IPS-15b (cell line): ENCODE measurements at regions not wholly inside any gene's neighbourhood (a gene's known extent, or its start where the extent isn't known, plus 50 kb on each side); places are given as distances from the start of the nearest gene placed in this dataset.

Source experiments
- H3K27me3 ChIP-seq: one replicate; pipeline ENCODE4 v1.6.1; 2013; ENCODE audit warnings: low read length; ENCODE audit not compliant: control insufficient read depth, insufficient read depth
- H3K36me3 ChIP-seq: one replicate; pipeline ENCODE4 v1.6.1; 2013; ENCODE audit warnings: low read length; ENCODE audit not compliant: control insufficient read depth, insufficient read depth
- H3K4me1 ChIP-seq: one replicate; pipeline ENCODE4 v1.6.1; 2013; ENCODE audit warnings: mild to moderate bottlenecking, low read length; ENCODE audit not compliant: control insufficient read depth, insufficient read depth
- H3K4me3 ChIP-seq: one replicate; pipeline ENCODE4 v1.5.1; 2013; ENCODE audit warnings: low read depth, low read length
- H3K9ac ChIP-seq: one replicate; pipeline ENCODE4 v1.6.1; 2013; ENCODE audit warnings: low read depth, mild to moderate bottlenecking, low read length
- H3K9me3 ChIP-seq: one replicate; pipeline ENCODE4 v1.6.1; 2013; ENCODE audit warnings: mild to moderate bottlenecking, low read length; ENCODE audit not compliant: control insufficient read depth, insufficient read depth

DNA sequence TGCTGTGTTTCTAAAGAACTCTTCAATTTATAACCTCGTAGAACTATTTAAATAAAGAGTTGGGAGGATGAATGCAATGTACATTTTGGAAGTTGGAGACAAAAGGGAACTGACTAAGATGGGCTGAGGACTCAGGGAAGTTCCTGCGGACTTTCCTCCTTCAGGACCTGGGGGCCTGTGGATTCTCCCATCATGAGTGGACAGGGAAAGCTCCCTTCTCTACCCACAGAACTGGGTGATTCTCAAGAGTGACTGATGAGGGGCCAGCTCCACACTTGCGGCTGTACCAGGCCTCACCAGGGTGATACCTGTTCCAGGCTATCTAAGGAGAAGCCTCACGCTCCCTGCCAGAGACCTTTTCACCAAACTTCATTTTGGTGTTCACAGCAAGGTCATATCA, 143.8 kb upstream of the APCDD1 start:
- Histone ChIP-seq H3K27me3 (no peaks in the 10 kb centered on the region), H3K36me3 (no peaks in the 10 kb centered on the region), H3K9ac (no peak overlapping the region), H3K9me3 (no peaks in the 10 kb centered on the region), H3K4me1 (no peaks in the 10 kb centered on the region), H3K4me3 (no peak overlapping the region)

DNA sequence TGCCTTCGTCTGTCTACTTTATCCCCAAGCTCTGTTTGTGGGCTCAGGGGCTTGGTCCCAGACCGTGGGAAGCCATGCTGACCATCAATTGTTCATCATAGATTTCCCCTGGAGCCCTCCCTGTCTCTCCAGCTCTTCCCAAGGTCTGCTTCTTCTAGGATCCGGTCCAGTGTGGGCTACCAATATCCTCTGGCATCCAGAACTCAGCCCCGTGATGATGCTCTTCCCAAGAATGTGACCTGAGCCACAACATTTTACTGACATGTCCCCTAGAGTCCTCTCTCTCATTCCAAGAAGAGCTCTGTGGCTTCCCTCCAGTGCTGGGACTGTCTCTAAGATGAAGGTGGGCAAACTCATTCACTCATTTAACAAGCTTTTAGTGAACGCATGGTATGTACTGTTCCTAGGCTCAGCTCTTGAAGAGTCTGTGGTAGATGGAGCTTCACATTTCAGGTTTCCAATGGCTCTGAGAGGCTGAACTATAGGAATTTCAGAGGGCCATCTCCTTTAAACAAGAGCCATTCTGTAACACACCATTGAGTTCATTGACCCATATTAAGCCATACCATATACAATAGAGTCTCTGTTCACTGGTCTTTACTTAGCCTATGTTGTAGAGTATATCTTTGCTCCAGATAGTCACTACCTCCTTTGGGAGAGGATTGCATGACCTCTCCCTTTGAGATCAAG, 142.0 kb upstream of the APCDD1 start:
- no peaks in the 10 kb centered on the region for H3K27me3 ChIP-seq
- H3K9me3 ChIP-seq: no peaks in the 10 kb centered on the region
- H3K9ac ChIP-seq: no peak overlapping the region
- H3K36me3 ChIP-seq: peaks cover 2% of the 10 kb centered on the region
- H3K4me3 ChIP-seq: no peak overlapping the region
- H3K4me1 ChIP-seq: no peaks in the 10 kb centered on the region

DNA sequence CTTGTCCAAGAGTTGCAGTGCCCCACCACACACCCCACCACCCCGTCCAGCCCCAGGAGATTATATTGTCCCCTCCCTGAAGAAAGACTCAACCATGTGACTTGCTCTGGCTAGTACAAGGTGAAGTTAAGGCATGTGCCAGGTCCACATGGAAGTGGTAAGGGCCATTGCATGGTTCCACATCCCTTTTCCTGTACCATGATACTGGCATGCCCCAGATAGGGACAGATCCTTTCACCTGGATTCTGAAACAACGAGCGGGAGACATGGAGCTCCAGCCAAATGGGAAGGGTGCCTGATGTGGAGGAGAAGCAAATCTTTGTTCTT, 141.5 kb upstream of the APCDD1 start:
- Histone ChIP-seq H3K4me1 (peaks cover 2% of the 10 kb centered on the region), H3K9me3 (no peaks in the 10 kb centered on the region), H3K4me3 (no peak overlapping the region), H3K27me3 (no peaks in the 10 kb centered on the region), H3K9ac (no peak overlapping the region), H3K36me3 (peaks cover 2% of the 10 kb centered on the region)

DNA sequence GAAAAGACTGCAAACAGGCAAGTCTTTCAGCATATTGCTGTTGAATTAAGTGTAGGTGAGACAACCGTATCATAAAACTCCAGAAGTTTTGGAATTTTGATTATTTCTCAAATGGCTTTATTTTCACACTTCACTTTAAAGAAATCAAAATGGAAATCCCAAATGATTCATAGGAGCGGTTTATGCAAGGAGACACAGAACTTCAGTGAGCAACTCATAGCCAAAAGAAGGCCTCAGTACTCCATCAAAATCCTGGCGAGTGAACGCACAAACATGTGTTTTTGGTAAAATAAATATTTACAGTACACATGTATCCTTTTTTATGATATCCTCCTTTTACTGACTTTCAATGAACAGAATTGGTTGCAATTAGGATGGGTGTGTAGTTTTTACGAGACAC, 140.4 kb upstream of the APCDD1 start:
- peaks cover 2% of the 10 kb centered on the region for H3K36me3 ChIP-seq
- H3K4me1 ChIP-seq: peaks cover 9% of the 10 kb centered on the region
- H3K9ac ChIP-seq: no peak overlapping the region
- no peaks in the 10 kb centered on the region for H3K9me3 ChIP-seq
- no peak overlapping the region for H3K4me3 ChIP-seq
- H3K27me3 ChIP-seq: no peaks in the 10 kb centered on the region

DNA sequence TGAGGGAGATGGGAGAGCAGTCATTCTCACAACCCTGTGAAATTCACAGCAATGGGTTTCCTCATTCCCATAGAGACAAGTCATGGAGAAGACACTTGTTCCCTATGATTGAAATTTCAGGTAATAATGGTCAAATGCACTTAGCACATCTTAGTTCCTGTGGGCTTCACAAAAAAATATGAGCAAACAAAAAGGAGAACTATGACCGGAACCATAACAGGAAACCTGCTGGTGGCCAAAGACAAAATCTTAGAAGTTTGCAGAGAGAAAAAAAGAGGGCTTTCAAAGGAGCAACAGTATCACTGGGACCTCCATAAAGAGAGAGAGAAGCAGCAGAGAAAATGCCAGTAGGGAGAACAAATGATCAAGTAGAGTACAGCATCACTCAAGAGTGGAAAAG, 138.9 kb upstream of the APCDD1 start:
- Histone ChIP-seq H3K4me1 (peaks cover 9% of the 10 kb centered on the region), H3K9ac (no peak overlapping the region), H3K9me3 (no peaks in the 10 kb centered on the region), H3K27me3 (no peaks in the 10 kb centered on the region), H3K36me3 (peaks cover 2% of the 10 kb centered on the region), H3K4me3 (no peak overlapping the region)

DNA sequence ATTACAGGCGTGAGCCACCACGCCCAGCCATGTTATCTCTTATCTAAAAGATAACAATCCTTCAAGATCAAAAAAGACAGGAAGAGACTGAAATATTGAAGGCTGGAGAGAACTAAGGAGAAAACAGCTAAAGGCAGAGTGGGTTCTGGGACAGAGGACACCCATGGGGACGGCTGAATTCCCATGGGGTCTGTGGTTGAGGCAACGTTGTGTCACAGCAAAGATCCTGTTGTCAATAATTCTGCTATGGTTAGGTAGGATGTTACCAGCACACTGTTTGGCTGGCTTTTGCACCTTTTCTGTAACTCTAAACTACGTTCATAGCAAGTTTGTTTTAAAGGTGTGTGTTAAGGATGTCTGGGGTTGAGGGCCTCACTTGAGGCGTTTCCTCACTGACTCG, 137.7 kb upstream of the APCDD1 start:
- Histone ChIP-seq H3K4me1 (peaks cover 9% of the 10 kb centered on the region), H3K27me3 (no peaks in the 10 kb centered on the region), H3K9me3 (no peaks in the 10 kb centered on the region), H3K4me3 (no peak overlapping the region), H3K36me3 (peaks cover 2% of the 10 kb centered on the region), H3K9ac (no peak overlapping the region)

- H3K36me3 ChIP-seq: peaks cover 2% of the 10 kb centered on the region
- H3K4me1 ChIP-seq: peaks cover 9% of the 10 kb centered on the region
- H3K9me3 ChIP-seq: no peaks in the 10 kb centered on the region
- no peaks in the 10 kb centered on the region for H3K27me3 ChIP-seq
- no peak overlapping the region for H3K4me3 ChIP-seq
- no peak overlapping the region for H3K9ac ChIP-seq
Measured at GRCh38 chr18:10317864-10318690, 136.4 kb upstream of the APCDD1 start.

- H3K4me1 ChIP-seq: peaks cover 9% of the 10 kb centered on the region
- H3K27me3 ChIP-seq: no peaks in the 10 kb centered on the region
- no peak overlapping the region for H3K9ac ChIP-seq
- peaks cover 2% of the 10 kb centered on the region for H3K36me3 ChIP-seq
- H3K9me3 ChIP-seq: no peaks in the 10 kb centered on the region
- no peak overlapping the region for H3K4me3 ChIP-seq
Measured at GRCh38 chr18:10318691-10318970, 135.8 kb upstream of the APCDD1 start.

- Histone ChIP-seq H3K36me3 (peaks cover 2% of the 10 kb centered on the region), H3K4me1 (peaks cover 9% of the 10 kb centered on the region), H3K4me3 (no peak overlapping the region), H3K9ac (no peak overlapping the region), H3K9me3 (no peaks in the 10 kb centered on the region), H3K27me3 (no peaks in the 10 kb centered on the region)
Measured at GRCh38 chr18:10319026-10319425, 135.4 kb upstream of the APCDD1 start.

DNA sequence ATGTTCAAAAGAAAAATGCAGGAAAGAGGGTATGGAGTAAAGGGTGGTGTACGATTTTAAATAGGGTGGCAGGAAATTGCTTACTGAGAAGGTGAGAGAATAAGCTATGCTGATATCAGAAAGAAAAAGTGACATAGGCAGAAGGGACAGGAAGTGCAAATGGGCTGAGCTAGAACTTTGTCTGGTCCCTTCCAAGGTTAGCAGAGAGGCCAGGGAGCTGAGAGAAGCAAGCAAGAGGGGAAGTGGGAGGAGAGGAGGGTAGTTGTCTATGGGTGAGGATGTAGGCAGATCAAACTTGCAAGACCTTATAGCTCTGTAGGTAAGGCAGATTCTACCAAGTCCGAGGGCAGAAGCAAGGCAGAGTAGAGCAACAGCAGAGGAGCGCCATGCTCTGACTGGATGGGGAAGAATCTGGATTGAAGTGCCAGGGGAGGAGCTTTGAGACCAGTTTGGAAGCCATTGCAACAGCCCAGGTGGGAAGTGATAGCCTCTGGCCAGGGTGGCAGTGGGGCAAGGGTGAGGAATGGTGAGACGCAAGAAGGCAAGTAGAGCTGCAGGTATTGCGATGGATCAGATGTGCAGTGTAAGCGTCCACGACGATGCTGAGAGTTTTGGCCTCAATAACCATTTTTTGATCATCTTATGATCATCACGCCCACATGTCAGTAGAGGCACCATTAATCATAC, 134.4 kb upstream of the APCDD1 start:
- no peak overlapping the region for H3K9ac ChIP-seq

GRCh38 chr18:10320791-10321190, 133.6 kb upstream of the APCDD1 start:
- Histone ChIP-seq H3K4me1 (peaks cover 9% of the 10 kb centered on the region), H3K9ac (no peak overlapping the region), H3K27me3 (no peaks in the 10 kb centered on the region), H3K4me3 (no peak overlapping the region), H3K36me3 (peaks cover 2% of the 10 kb centered on the region), H3K9me3 (no peaks in the 10 kb centered on the region)

More for the DNA sequence above, 134.4 kb upstream of the APCDD1 start:
- H3K4me1 ChIP-seq: peaks cover 9% of the 10 kb centered on the region
- peaks cover 2% of the 10 kb centered on the region for H3K36me3 ChIP-seq
- no peaks in the 10 kb centered on the region for H3K9me3 ChIP-seq
- H3K27me3 ChIP-seq: no peaks in the 10 kb centered on the region
- H3K4me3 ChIP-seq: no peak overlapping the region

DNA sequence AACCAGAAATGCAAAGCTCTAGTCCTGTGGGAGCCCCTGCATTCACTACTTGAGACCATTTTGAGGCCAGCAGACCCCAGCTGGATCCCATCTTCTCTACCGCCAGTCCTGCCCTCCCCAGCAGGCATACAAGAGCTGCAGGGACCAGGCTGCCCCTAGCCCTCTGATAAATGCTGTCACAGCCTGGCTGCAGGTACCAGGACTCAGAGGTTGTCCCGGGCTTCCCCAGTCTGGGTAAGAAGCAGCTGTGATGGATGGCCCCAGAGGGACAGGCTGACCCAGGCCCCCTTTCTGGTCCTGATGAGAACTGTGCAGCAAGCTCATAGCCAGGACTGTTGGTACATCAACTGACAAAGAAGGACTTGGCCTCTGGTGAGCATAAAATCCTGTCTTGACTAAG, 132.9 kb upstream of the APCDD1 start:
- Histone ChIP-seq H3K36me3 (peaks cover 2% of the 10 kb centered on the region), H3K9me3 (no peaks in the 10 kb centered on the region), H3K4me3 (no peak overlapping the region), H3K4me1 (peaks cover 9% of the 10 kb centered on the region), H3K27me3 (no peaks in the 10 kb centered on the region), H3K9ac (no peak overlapping the region)
